HG03469 (cell line): ENCODE measurements at regions not wholly inside any gene's neighbourhood (a gene's known extent, or its start where the extent isn't known, plus 50 kb on each side); places are given as distances from the start of the nearest gene placed in this dataset.

Experiments used
- ATAC-seq: cut with Tn5 transposase; IDR thresholded peaks from one replicate; pipeline ENCODE4 v1.9.1; 2021; ENCODE audit warnings: mild to moderate bottlenecking, moderate library complexity, moderate number of reproducible peaks; ENCODE audit not compliant: unreplicated experiment

- ATAC-seq: no peak
Measured at GRCh38 chr6:62345446-62345845, 59.4 kb upstream of the KHDRBS2 start.

DNA sequence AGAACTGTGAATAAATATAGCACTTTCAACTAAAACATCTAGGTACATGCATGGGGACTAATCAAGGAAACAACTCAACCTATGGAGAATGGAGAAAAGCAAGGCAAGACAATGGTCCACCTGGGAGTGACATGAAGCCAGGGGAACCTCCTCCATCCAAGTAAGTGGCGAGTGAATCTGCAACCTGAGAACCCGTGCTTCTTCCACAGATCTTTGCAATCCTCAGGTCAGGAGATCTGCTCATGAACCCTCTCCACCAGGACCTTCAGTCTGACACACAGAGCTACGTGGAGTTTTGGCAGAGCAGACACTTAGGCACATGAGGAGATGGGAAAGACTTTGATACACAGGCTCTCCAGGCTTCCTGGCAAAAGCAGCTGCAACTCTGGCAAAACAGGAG is 58.8 kb upstream of the KHDRBS2 start:
- ATAC-seq: no peak

GRCh38 chr6:62338477-62338876 is 52.5 kb upstream of the KHDRBS2 start:
- no peak for ATAC-seq
